Suprapubic skin (tissue), 3 donors: ENCODE measurements at regions not wholly inside any gene's neighbourhood (a gene's known extent, or its start where the extent isn't known, plus 50 kb on each side); places are given as distances from the start of the nearest gene placed in this dataset.

Source experiments
- POLR2A ChIP-seq, 2 donors: fragments of 450-650 bp; IDR thresholded peaks; one replicate each; pipeline ENCODE4 v1.6.1; 2017; ENCODE audit warnings: antibody characterized with exemption in 2 of 2, mild to moderate bottlenecking in 2 of 2, moderate library complexity in 2 of 2
- TF ChIP-seq, protein P1 (sequence below), 2 donors: fragments of 200-600 bp in 1 of 2; fragments of 450-650 bp in 1 of 2; sonication (generic) in 1 of 2; IDR thresholded peaks; one replicate each; pipeline ENCODE4 v1.5.1; 2016 to 2019; ENCODE audit warnings: antibody characterized with exemption in 2 of 2, mild to moderate bottlenecking in 1 of 2, moderate library complexity in 1 of 2

DNA sequence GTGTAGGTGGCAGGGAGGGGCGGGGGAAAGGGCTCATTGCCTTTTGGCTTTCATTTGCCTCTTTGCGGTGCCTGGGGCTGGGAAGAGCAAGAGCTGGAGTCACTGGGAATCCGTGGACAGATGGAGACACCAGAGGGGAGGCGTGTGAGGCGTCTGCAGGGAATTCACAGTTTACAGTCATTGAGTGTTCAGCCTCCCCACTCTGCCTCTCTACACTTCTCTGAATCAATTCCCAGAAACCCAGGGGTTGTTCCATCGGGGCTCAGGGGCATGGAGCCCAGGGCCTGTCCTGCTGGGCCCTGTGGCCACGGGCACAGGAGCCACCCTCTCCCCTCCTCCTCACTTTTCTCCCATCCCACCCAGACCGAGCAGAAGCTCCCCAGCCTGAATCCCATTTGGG is 160.5 kb upstream of the NAV2 start:
- TF ChIP-seq, protein P1, sequence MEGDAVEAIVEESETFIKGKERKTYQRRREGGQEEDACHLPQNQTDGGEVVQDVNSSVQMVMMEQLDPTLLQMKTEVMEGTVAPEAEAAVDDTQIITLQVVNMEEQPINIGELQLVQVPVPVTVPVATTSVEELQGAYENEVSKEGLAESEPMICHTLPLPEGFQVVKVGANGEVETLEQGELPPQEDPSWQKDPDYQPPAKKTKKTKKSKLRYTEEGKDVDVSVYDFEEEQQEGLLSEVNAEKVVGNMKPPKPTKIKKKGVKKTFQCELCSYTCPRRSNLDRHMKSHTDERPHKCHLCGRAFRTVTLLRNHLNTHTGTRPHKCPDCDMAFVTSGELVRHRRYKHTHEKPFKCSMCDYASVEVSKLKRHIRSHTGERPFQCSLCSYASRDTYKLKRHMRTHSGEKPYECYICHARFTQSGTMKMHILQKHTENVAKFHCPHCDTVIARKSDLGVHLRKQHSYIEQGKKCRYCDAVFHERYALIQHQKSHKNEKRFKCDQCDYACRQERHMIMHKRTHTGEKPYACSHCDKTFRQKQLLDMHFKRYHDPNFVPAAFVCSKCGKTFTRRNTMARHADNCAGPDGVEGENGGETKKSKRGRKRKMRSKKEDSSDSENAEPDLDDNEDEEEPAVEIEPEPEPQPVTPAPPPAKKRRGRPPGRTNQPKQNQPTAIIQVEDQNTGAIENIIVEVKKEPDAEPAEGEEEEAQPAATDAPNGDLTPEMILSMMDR (IDR thresholded peaks at IDR 0.05) = no peak
- TF ChIP-seq POLR2A (IDR thresholded peaks at IDR 0.05) = no peak
